A549 (cell line): ENCODE measurements at regions not wholly inside any gene's neighbourhood (a gene's known extent, or its start where the extent isn't known, plus 50 kb on each side); places are given as distances from the start of the nearest gene placed in this dataset.
A peak's percentile ranks its signal among the peaks of the same experiment; 100 is the strongest.

ENCODE experiments used
- ATAC-seq, 2 experiments: fragments of 200-7000 bp in 1 of 2; fragments of >200 bp in 1 of 2; cut with Nextera tagmentation in 1 of 2; cut with Tn5 transposase in 1 of 2; 3 replicates each; pipeline versions ENCODE4 v1.8.0 to v1.9.1; 2018 to 2020; ENCODE audit warnings: mild to moderate bottlenecking in 1 of 2, moderate library complexity in 1 of 2
- CTCF ChIA-PET: fragments of 300-600 bp; sonication (Branson Sonifier 250); formaldehyde crosslinking; extraction: SDS; loops from one replicate; lab custom pipeline; 2021; ENCODE audit warnings: antibody characterized with exemption, inconsistent platforms; lab: Yijun Ruan, JAX
- POLR2A ChIA-PET: fragments of 350-600 bp; formaldehyde crosslinking; extraction: SDS; loops from one replicate; lab custom pipeline; 2021; ENCODE audit warnings: antibody characterized with exemption, inconsistent platforms; lab: Yijun Ruan, JAX
- DNase-seq, 2 experiments: peaks; one replicate each; pipeline versions ENCODE4 v3.0.0 to v3.0.0-alpha.2; 2011 to 2016; ENCODE audit warnings: low read depth in 1 of 2, low spot score in 1 of 2
- FAIRE-seq: peaks from 2 replicates; lab custom pipeline; 2011; peaks lifted over from hg19 to GRCh38; lab: Jason Lieb, UNC
- H3K27ac ChIP-seq, 2 experiments: fragments of >200 bp; sonication (Bioruptor Twin); formaldehyde crosslinking; 3 replicates each; pipeline ENCODE4 v1.5.1; 2016 to 2017
- H3K4me1 ChIP-seq: fragments of >200 bp; sonication (Bioruptor Twin); formaldehyde crosslinking; 3 replicates; pipeline ENCODE4 v1.6.1; 2016
- H3K4me2 ChIP-seq: fragments of >200 bp; sonication (Bioruptor Twin); formaldehyde crosslinking; 3 replicates; pipeline ENCODE4 v1.6.1; 2016
- H3K4me3 ChIP-seq: fragments of >200 bp; sonication (Bioruptor Twin); formaldehyde crosslinking; 3 replicates; pipeline ENCODE4 v1.5.1; 2016
- H3K9me3 ChIP-seq: fragments of >200 bp; sonication (Bioruptor Twin); formaldehyde crosslinking; 3 replicates; pipeline ENCODE4 v1.6.1; 2016
- BHLHE40 ChIP-seq: IDR thresholded peaks from 2 replicates; pipeline ENCODE4 v1.6.1; 2012; ENCODE audit warnings: low read depth, low read length, inconsistent platforms
- CBX2 ChIP-seq: fragments of 200-600 bp; sonication (generic); IDR thresholded peaks from 2 replicates; pipeline ENCODE4 v1.6.1; 2016; ENCODE audit warnings: low read depth, mild to moderate bottlenecking, borderline replicate concordance
- CBX8 ChIP-seq: fragments of 200-600 bp; sonication (generic); IDR thresholded peaks from 2 replicates; pipeline ENCODE4 v1.6.1; 2016
- EHF ChIP-seq: fragments of 250-450 bp; sonication (Bioruptor Pico); IDR thresholded peaks from 2 replicates; pipeline ENCODE4 v1.5.0; 2020; ENCODE audit warnings: mild to moderate bottlenecking
- EHMT2 ChIP-seq: fragments of 200-600 bp; sonication (generic); IDR thresholded peaks from 2 replicates; pipeline ENCODE4 v1.6.1; 2016; ENCODE audit warnings: antibody characterized with exemption, low read depth, mild to moderate bottlenecking, moderate library complexity
- EP300 ChIP-seq, 2 experiments: fragments of >200 bp; sonication (Bioruptor Twin); formaldehyde crosslinking; IDR thresholded peaks; 2 replicates in 1 of 2; 3 replicates in 1 of 2; pipeline ENCODE4 v1.6.1; 2016 to 2017
- ESRRA ChIP-seq: fragments of 150-350 bp; IDR thresholded peaks from 2 replicates; pipeline ENCODE4 v1.6.1; 2014; ENCODE audit warnings: mild to moderate bottlenecking, low read length, borderline replicate concordance
- FOSL2 ChIP-seq, 2 experiments: fragments of 450-650 bp in 1 of 2; fragments of >200 bp in 1 of 2; sonication (Bioruptor Twin) in 1 of 2; formaldehyde crosslinking; IDR thresholded peaks; 2 replicates each; pipeline versions ENCODE4 v1.5.0 to v1.6.1; 2016 to 2020; ENCODE audit warnings: mild to moderate bottlenecking in 1 of 2, moderate library complexity in 1 of 2
- GATA3 ChIP-seq: IDR thresholded peaks from 2 replicates; pipeline ENCODE4 v1.6.1; 2012; ENCODE audit warnings: borderline replicate concordance
- HEYL ChIP-seq: fragments of 250-450 bp; sonication (Bioruptor Pico); IDR thresholded peaks from 2 replicates; pipeline ENCODE4 v1.8.0; 2021; ENCODE audit warnings: mild to moderate bottlenecking, moderate library complexity
- HOXB5 ChIP-seq: fragments of 250-450 bp; sonication (Bioruptor Pico); IDR thresholded peaks from 2 replicates; pipeline ENCODE4 v1.5.0; 2020; ENCODE audit warnings: mild to moderate bottlenecking, moderate library complexity
- KDM1A ChIP-seq: fragments of 200-600 bp; sonication (generic); IDR thresholded peaks from 2 replicates; pipeline ENCODE4 v1.6.1; 2016; ENCODE audit warnings: low read depth, mild to moderate bottlenecking
- MAFK ChIP-seq: fragments of 450-650 bp; IDR thresholded peaks from 2 replicates; pipeline ENCODE4 v1.6.1; 2014; ENCODE audit not compliant: partially characterized antibody
- MYC ChIP-seq: IDR thresholded peaks from 2 replicates; pipeline ENCODE4 v1.6.1; 2012; ENCODE audit warnings: mild to moderate bottlenecking, inconsistent platforms, low read length, improper control_type of control experiment, borderline replicate concordance
- NFE2L2 ChIP-seq: fragments of 150-350 bp; conservative IDR thresholded peaks from 2 replicates; pipeline ENCODE4 v1.6.1; 2014; ENCODE audit warnings: low read length
- NR3C1 ChIP-seq: fragments of >200 bp; sonication (Bioruptor Twin); formaldehyde crosslinking; IDR thresholded peaks from 3 replicates; pipeline ENCODE4 v1.6.1; 2017
- PHF8 ChIP-seq: fragments of 200-600 bp; sonication (generic); IDR thresholded peaks from 2 replicates; pipeline ENCODE4 v1.6.1; 2016; ENCODE audit warnings: low read depth, mild to moderate bottlenecking, antibody characterized with exemption, moderate library complexity, borderline replicate concordance
- RARB ChIP-seq: fragments of 250-450 bp; sonication (Bioruptor Pico); IDR thresholded peaks from 2 replicates; pipeline ENCODE4 v1.8.0; 2021; ENCODE audit warnings: mild to moderate bottlenecking, moderate library complexity
- SMC3 ChIP-seq: fragments of >200 bp; sonication (Bioruptor Twin); formaldehyde crosslinking; IDR thresholded peaks from 3 replicates; pipeline ENCODE4 v1.6.1; 2018; ENCODE audit warnings: inconsistent platforms
- SREBF2 ChIP-seq: fragments of 450-650 bp; IDR thresholded peaks from 2 replicates; pipeline ENCODE4 v1.6.1; 2014; ENCODE audit warnings: mild to moderate bottlenecking, moderate library complexity
- TFCP2L1 ChIP-seq: fragments of 250-450 bp; sonication (Bioruptor Pico); IDR thresholded peaks from 2 replicates; pipeline ENCODE4 v1.5.0; 2021; ENCODE audit warnings: mild to moderate bottlenecking
- ZC3H11A ChIP-seq: fragments of 450-650 bp; IDR thresholded peaks from 2 replicates; pipeline ENCODE4 v1.6.1; 2014; ENCODE audit warnings: antibody characterized with exemption, mild to moderate bottlenecking
- ZFP36 ChIP-seq: fragments of 450-650 bp; IDR thresholded peaks from 2 replicates; pipeline ENCODE4 v1.6.1; 2014; ENCODE audit warnings: borderline replicate concordance; ENCODE audit not compliant: partially characterized antibody
- WGBS: methylation state at CpG from one replicate; pipeline ENCODE4 v1.1.6; 2017; ENCODE audit errors: missing lambda C conversion rate; 5-methylcytosine and 5-hydroxymethylcytosine counted together
- TF ChIP-seq, protein P1 (sequence below): fragments of 250-450 bp; sonication (Bioruptor Pico); IDR thresholded peaks from 2 replicates; pipeline ENCODE4 v1.5.0; 2021; ENCODE audit warnings: mild to moderate bottlenecking, moderate library complexity, borderline replicate concordance
- TF ChIP-seq, protein P2 (sequence below): fragments of 150-350 bp; IDR thresholded peaks from 2 replicates; pipeline ENCODE4 v1.6.1; 2014; ENCODE audit warnings: low read depth, mild to moderate bottlenecking, low read length
- TF ChIP-seq, protein P3 (sequence below): fragments of >200 bp; sonication (Bioruptor Twin); formaldehyde crosslinking; IDR thresholded peaks from 2 replicates; pipeline ENCODE4 v1.6.1; 2016
- TF ChIP-seq, protein P4 (sequence below): IDR thresholded peaks from 2 replicates; pipeline ENCODE4 v1.6.1; 2012

DNA sequence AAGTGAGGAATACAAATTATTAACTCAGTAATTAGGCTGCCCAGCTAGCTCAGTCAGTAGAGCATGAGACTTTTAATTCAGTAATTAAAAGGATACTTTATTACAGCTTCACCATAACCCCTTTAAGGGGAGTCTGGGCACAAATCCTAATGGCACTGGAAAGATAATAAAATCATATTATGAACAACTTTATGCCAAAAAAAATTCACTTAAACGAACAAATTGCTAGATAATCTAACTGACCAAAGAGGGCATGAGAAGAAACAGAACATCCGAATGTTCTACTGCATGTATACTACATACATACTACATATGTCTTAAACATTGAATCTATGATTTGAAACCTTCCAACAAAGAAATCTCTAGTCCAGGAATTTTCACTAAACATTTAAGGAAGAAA is 159.5 kb downstream of the CYP26B1 start:
- no peak for DNase-seq
- no peak for FAIRE-seq
- Histone ChIP-seq H3K4me3 (no peak overlapping the region), H3K4me1 (no peaks in the 10 kb centered on the region), H3K27ac (no peak overlapping the region), H3K9me3 (no peaks in the 10 kb centered on the region), H3K4me2 (no peak overlapping the region)
- ATAC-seq: no peak
- no peak for TF ChIP-seq PHF8
- no peak for TF ChIP-seq HOXB5 (CRISPR knock-in tag)
- WGBS: 62% methylated on average over 2 of the region's 2 CpGs
- ChIA-PET CTCF (interaction anchor here (0.9 to 1.3 kb wide), 2 partner anchors 64 to 162 kb away, joined by 3 read pairs; no protein-coding TSS in a partner anchor), POLR2A (no interaction called here)

DNA sequence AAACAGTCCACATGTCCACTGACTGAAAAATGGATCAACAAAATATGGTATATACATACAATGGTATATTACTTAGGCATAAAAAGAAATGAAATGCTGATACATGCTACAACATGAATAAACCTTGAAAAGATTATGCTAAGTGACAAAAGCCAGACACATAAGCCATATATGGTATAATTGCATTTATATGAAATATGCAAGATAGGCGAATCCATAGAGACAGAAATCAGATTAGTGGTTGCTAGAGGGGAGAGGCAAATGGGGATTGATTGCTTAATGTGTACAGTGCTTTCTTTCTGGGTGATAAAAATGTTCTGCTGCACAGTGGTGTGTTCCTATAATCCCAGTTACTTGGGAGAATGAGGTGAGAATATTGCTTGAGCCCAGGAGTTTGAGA is 171.0 kb downstream of the CYP26B1 start:
- ATAC-seq (no peak), DNase-seq (no peak), FAIRE-seq (no peak)
- TF ChIP-seq GATA3: no peak
- TF ChIP-seq MAFK: peak; percentile 22
- TF ChIP-seq, protein P1, sequence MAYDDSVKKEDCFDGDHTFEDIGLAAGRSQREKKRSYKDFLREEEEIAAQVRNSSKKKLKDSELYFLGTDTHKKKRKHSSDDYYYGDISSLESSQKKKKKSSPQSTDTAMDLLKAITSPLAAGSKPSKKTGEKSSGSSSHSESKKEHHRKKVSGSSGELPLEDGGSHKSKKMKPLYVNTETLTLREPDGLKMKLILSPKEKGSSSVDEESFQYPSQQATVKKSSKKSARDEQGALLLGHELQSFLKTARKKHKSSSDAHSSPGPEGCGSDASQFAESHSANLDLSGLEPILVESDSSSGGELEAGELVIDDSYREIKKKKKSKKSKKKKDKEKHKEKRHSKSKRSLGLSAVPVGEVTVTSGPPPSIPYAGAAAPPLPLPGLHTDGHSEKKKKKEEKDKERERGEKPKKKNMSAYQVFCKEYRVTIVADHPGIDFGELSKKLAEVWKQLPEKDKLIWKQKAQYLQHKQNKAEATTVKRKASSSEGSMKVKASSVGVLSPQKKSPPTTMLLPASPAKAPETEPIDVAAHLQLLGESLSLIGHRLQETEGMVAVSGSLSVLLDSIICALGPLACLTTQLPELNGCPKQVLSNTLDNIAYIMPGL (CRISPR knock-in tag): no peak
- TF ChIP-seq EHMT2: no peak
- TF ChIP-seq SREBF2: no peak
- TF ChIP-seq, protein P2, sequence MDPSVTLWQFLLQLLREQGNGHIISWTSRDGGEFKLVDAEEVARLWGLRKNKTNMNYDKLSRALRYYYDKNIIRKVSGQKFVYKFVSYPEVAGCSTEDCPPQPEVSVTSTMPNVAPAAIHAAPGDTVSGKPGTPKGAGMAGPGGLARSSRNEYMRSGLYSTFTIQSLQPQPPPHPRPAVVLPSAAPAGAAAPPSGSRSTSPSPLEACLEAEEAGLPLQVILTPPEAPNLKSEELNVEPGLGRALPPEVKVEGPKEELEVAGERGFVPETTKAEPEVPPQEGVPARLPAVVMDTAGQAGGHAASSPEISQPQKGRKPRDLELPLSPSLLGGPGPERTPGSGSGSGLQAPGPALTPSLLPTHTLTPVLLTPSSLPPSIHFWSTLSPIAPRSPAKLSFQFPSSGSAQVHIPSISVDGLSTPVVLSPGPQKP: no peak
- no peak for TF ChIP-seq HOXB5 (CRISPR knock-in tag)
- H3K27ac ChIP-seq: no peak overlapping the region
- 5% methylated on average over 1 of the region's 1 CpG for WGBS
- ChIA-PET CTCF (no interaction called here), POLR2A (no interaction called here)
- no peak overlapping the region for H3K4me3 ChIP-seq
- no peaks in the 10 kb centered on the region for H3K4me1 ChIP-seq
- peaks cover 5% of the 10 kb centered on the region; the same call in 1 of the 3 replicates for H3K9me3 ChIP-seq
- H3K4me2 ChIP-seq: no peak overlapping the region

DNA sequence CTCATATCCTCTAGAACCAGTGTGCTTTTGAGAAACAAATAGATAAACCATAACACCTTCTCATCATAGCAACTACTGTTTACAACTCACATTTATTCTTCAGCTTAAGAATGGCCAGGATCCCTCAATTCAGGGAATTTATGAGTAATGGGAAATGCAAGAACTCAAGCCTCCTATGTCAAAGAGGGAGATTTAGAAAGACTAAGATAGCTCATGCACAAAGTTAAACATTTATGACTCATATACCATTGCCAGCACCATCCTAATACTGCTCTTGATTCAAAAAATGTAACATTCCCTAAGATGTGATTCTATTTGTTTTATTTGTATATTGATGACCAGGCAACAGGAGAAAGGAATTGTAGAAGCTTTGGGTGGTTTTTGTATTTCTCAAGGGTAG is 172.8 kb downstream of the CYP26B1 start:
- no peak; a peak in 1 of 6 replicates for ATAC-seq
- DNase-seq: no peak
- no peak for FAIRE-seq

DNA sequence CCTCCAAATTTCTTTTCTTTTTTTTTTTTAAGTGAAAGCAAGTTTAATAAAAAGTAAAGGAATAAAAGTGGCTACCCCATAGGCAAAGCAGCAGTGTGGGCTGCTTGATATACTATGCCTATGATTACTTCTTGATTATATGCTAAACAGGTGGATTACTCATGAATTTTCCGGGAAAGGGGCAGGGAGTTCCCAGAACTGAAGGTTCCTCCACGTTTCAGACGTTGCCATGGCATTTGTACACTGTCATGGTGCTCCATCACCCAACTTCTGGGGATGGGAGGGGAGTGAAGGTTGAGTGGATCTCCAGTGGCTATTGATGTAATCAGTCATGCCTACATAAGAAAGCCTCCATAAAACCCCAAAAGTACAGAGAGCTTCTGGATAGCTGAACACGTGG is 176.2 kb downstream of the CYP26B1 start:
- H3K27ac ChIP-seq: no peak overlapping the region
- no peaks in the 10 kb centered on the region for H3K4me1 ChIP-seq
- H3K4me2 ChIP-seq: no peak overlapping the region
- H3K9me3 ChIP-seq: no peaks in the 10 kb centered on the region
- FAIRE-seq (no peak), ATAC-seq (no peak), DNase-seq (no peak)
- WGBS: under 1% methylated on average over 4 of the region's 4 CpGs
- TF ChIP-seq ZC3H11A (no peak), SMC3 (no peak), KDM1A (no peak), NFE2L2 (no peak), RARB (CRISPR knock-in tag) (no peak), SREBF2 (no peak), ESRRA (no peak), FOSL2 (IDR thresholded peaks at IDR 0.05) (no peak), FOSL2 (CRISPR knock-in tag; IDR thresholded peaks at IDR 0.05) (no peak), EHF (CRISPR knock-in tag) (no peak), HEYL (no peak), BHLHE40 (no peak), ZFP36 (no peak), NR3C1 (no peak), EP300 (IDR thresholded peaks at IDR 0.05) (no peak)
- TF ChIP-seq, protein P3, sequence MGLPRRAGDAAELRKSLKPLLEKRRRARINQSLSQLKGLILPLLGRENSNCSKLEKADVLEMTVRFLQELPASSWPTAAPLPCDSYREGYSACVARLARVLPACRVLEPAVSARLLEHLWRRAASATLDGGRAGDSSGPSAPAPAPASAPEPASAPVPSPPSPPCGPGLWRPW: no peak
- POLR2A ChIA-PET: no interaction called here
- H3K4me3 ChIP-seq: no peak overlapping the region
- CTCF ChIA-PET: interaction anchor here (0.5 to 1.8 kb wide), 3 partner anchors 41 to 166 kb away, joined by 3 to 4 read pairs (median 4); no protein-coding TSS in a partner anchor

More for the DNA sequence above, 172.8 kb downstream of the CYP26B1 start:
- H3K27ac ChIP-seq: no peak overlapping the region
- ChIA-PET POLR2A (no interaction called here), CTCF (interaction anchor here (1.4 to 2.0 kb wide), 2 partner anchors 51 to 142 kb away, joined by 3 to 9 read pairs; no protein-coding TSS in a partner anchor)
- no peak overlapping the region for H3K4me2 ChIP-seq
- no peak overlapping the region for H3K4me3 ChIP-seq
- TF ChIP-seq TFCP2L1: no peak
- TF ChIP-seq MYC: no peak
- TF ChIP-seq GATA3: no peak
- TF ChIP-seq CBX8: no peak
- TF ChIP-seq, protein P4, sequence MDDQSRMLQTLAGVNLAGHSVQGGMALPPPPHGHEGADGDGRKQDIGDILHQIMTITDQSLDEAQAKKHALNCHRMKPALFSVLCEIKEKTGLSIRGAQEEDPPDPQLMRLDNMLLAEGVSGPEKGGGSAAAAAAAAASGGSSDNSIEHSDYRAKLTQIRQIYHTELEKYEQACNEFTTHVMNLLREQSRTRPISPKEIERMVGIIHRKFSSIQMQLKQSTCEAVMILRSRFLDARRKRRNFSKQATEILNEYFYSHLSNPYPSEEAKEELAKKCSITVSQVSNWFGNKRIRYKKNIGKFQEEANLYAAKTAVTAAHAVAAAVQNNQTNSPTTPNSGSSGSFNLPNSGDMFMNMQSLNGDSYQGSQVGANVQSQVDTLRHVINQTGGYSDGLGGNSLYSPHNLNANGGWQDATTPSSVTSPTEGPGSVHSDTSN: no peak
- TF ChIP-seq NR3C1: no peak
- TF ChIP-seq CBX2: no peak
- no peaks in the 10 kb centered on the region for H3K4me1 ChIP-seq
- H3K9me3 ChIP-seq: peaks cover 5% of the 10 kb centered on the region; the same call in 1 of the 3 replicates
